Keratinocyte (primary cell): ENCODE measurements at regions not wholly inside any gene's neighbourhood (a gene's known extent, or its start where the extent isn't known, plus 50 kb on each side); places are given as distances from the start of the nearest gene placed in this dataset.
"Not testable (repeated sequence)": the region's sequence is repeated elsewhere in the genome, so short reads cannot be mapped to it uniquely, and the experiment has no call there.

ENCODE experiments used
- DNase-seq: peaks from one replicate; pipeline ENCODE4 v3.0.0-alpha.2; 2011; ENCODE audit warnings: low read depth, missing footprints, low spot score
- FAIRE-seq: peaks from 2 replicates; lab custom pipeline; 2011; peaks lifted over from hg19 to GRCh38; lab: Jason Lieb, UNC
- H2AFZ ChIP-seq: 2 replicates; pipeline ENCODE4 v1.6.0; 2012; ENCODE audit warnings: low read length, control low read depth, inconsistent platforms; ENCODE audit not compliant: control insufficient read depth
- H3K27ac ChIP-seq: 2 replicates; pipeline ENCODE4 v1.5.1; 2011; ENCODE audit warnings: low read length; ENCODE audit not compliant: control insufficient read depth, insufficient read depth
- H3K27me3 ChIP-seq: 3 replicates; pipeline ENCODE4 v1.6.0; 2011; ENCODE audit warnings: low read length; ENCODE audit not compliant: control insufficient read depth, insufficient read depth; ENCODE audit errors: extremely low read depth
- H3K36me3 ChIP-seq, 2 experiments: 2 replicates in 1 of 2; 3 replicates in 1 of 2; pipeline ENCODE4 v1.5.1; 2011; ENCODE audit warnings: low read length in 2 of 2, mild to moderate bottlenecking in 1 of 2; ENCODE audit not compliant: control insufficient read depth in 2 of 2, insufficient read depth in 2 of 2; ENCODE audit errors: extremely low read depth in 1 of 2
- H3K4me1 ChIP-seq: 3 replicates; pipeline ENCODE4 v1.5.1; 2011; ENCODE audit warnings: low read length; ENCODE audit not compliant: control insufficient read depth, insufficient read depth; ENCODE audit errors: extremely low read depth
- H3K4me2 ChIP-seq: 3 replicates; pipeline ENCODE4 v1.6.0; 2011; ENCODE audit warnings: low read depth, low read length; ENCODE audit not compliant: control insufficient read depth, insufficient read depth; ENCODE audit errors: extremely low read depth
- H3K4me3 ChIP-seq, 3 experiments: fragments of 200-600 bp in 1 of 3; sonication (generic) in 1 of 3; 2 replicates in 2 of 3; 3 replicates in 1 of 3; pipeline ENCODE4 v1.5.1; 2011 to 2016; ENCODE audit warnings: low read length in 3 of 3, mild to moderate bottlenecking in 3 of 3, control low read depth in 2 of 3, inconsistent platforms in 1 of 3, low read depth in 1 of 3, mixed read lengths in 1 of 3, mixed run types in 1 of 3, moderate library complexity in 1 of 3; ENCODE audit not compliant: control insufficient read depth in 2 of 3, insufficient read depth in 2 of 3; ENCODE audit errors: extremely low read depth in 1 of 3
- H3K79me2 ChIP-seq: 2 replicates; pipeline ENCODE4 v1.6.0; 2012; ENCODE audit warnings: low read length; ENCODE audit not compliant: control insufficient read depth, insufficient read depth
- H3K9ac ChIP-seq: 3 replicates; pipeline ENCODE4 v1.6.0; 2011; ENCODE audit warnings: low read length; ENCODE audit not compliant: control insufficient read depth, insufficient read depth; ENCODE audit errors: extremely low read depth
- H3K9me1 ChIP-seq: 3 replicates; pipeline ENCODE4 v1.6.0; 2011; ENCODE audit warnings: low read length; ENCODE audit not compliant: control insufficient read depth, insufficient read depth; ENCODE audit errors: extremely low read depth
- H3K9me3 ChIP-seq: 2 replicates; pipeline ENCODE4 v1.5.1; 2012; ENCODE audit warnings: low read depth, low read length; ENCODE audit not compliant: control insufficient read depth
- H4K20me1 ChIP-seq: 3 replicates; pipeline ENCODE4 v1.6.0; 2011; ENCODE audit warnings: low read length; ENCODE audit not compliant: control insufficient read depth, insufficient read depth; ENCODE audit errors: extremely low read depth
- EZH2 ChIP-seq: IDR thresholded peaks from one replicate; pipeline ENCODE4 v1.6.1; 2012; ENCODE audit warnings: inconsistent platforms, mild to moderate bottlenecking, low read length, moderate library complexity
- dilution Hi-C: fragments of 300-500 bp; cut with MboI; formaldehyde crosslinking; loops from one replicate; pipeline ENCODE4 v1.7.0; 2020; ENCODE audit warnings: low sequenced_read_pairs; ENCODE audit not compliant: extremely low pct_ligation_motif_present
- TF ChIP-seq, protein P1 (sequence below), 3 experiments: IDR thresholded peaks in 1 of 3; conservative IDR thresholded peaks in 1 of 3; optimal IDR thresholded peaks in 1 of 3; 2 replicates in 2 of 3; 3 replicates in 1 of 3; pipeline versions ENCODE3 to v1.5.1; 2011; ENCODE audit warnings: low read length in 3 of 3, mild to moderate bottlenecking in 3 of 3, moderate library complexity in 2 of 3, control low read depth in 1 of 3, inconsistent platforms in 1 of 3; ENCODE audit not compliant: insufficient read depth in 2 of 3; ENCODE audit errors: extremely low read depth in 1 of 3

DNA sequence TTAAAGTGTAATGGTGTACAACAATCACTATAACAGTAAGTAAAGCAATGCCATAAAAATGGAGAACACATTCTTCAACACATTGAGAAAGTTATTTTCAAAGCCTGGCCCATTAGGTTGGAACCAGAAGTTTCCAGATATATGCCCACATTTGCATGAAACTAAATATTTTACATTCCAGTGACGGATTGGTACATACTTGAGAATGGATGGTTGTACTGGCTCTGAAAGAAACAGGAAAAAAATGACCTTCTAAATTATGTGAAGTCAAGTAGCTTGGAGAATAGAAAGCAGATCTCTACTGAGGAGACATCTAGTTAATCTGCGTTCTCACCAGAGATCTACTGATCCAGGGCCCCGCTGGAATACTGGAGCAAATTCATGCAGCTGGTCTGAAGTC lies 1037.0 kb downstream of the NR2F1-AS1 start:
- H3K27ac ChIP-seq, result no peak overlapping the region
- DNase-seq, result no peak
- dilution Hi-C loops, result no loop called here
- no peaks in the 10 kb centered on the region for H3K9me1 ChIP-seq
- no peaks in the 10 kb centered on the region for H3K79me2 ChIP-seq
- no peaks in the 10 kb centered on the region for H3K27me3 ChIP-seq
- H3K9ac ChIP-seq, result no peak overlapping the region
- H3K9me3 ChIP-seq, result no peaks in the 10 kb centered on the region
- H3K4me1 ChIP-seq, result no peaks in the 10 kb centered on the region
- no peak overlapping the region for H3K4me3 ChIP-seq
- no peak overlapping the region for H3K4me2 ChIP-seq
- FAIRE-seq, result no peak
- TF ChIP-seq EZH2, result no peak
- TF ChIP-seq, protein P1, sequence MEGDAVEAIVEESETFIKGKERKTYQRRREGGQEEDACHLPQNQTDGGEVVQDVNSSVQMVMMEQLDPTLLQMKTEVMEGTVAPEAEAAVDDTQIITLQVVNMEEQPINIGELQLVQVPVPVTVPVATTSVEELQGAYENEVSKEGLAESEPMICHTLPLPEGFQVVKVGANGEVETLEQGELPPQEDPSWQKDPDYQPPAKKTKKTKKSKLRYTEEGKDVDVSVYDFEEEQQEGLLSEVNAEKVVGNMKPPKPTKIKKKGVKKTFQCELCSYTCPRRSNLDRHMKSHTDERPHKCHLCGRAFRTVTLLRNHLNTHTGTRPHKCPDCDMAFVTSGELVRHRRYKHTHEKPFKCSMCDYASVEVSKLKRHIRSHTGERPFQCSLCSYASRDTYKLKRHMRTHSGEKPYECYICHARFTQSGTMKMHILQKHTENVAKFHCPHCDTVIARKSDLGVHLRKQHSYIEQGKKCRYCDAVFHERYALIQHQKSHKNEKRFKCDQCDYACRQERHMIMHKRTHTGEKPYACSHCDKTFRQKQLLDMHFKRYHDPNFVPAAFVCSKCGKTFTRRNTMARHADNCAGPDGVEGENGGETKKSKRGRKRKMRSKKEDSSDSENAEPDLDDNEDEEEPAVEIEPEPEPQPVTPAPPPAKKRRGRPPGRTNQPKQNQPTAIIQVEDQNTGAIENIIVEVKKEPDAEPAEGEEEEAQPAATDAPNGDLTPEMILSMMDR (optimal IDR thresholded peaks at IDR 0.05 in 1 of 3, IDR thresholded peaks at IDR 0.05 in 1 of 3, conservative IDR thresholded peaks at IDR 0.05 in 1 of 3; ENCODE audit: extremely low read depth in 1 of 3, insufficient read depth in 2 of 3, low read length in 3 of 3), result no peak
- no peaks in the 10 kb centered on the region for H3K36me3 ChIP-seq
- H2AFZ ChIP-seq, result no peak overlapping the region
- no peaks in the 10 kb centered on the region for H4K20me1 ChIP-seq

DNA sequence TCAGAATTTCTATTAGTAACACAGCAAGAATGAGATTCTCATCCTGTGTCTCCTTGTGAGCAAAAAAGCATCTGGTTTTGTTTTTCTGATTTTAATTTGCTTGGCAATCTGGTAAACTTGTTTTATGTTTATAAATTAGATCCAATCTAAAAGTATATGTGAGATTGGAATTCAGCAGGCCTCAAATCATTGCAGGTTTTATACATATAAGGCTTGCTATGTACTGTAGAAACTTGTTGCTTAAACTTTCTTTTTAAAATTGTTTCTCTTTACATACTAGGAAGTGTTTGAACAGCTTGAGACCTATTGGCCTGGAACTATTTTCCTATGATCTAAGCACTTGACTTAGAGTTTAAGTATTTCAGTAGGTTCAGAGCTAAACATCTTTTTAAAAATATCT lies 1037.8 kb downstream of the NR2F1-AS1 start:
- dilution Hi-C loops, result no loop called here
- H3K9ac ChIP-seq, result no peak overlapping the region
- no peaks in the 10 kb centered on the region for H3K79me2 ChIP-seq
- FAIRE-seq (no peak), DNase-seq (no peak)
- no peak overlapping the region for H3K4me3 ChIP-seq
- H3K4me1 ChIP-seq, result no peaks in the 10 kb centered on the region
- no peaks in the 10 kb centered on the region for H3K9me1 ChIP-seq
- no peak for TF ChIP-seq EZH2
- TF ChIP-seq, protein P1 (optimal IDR thresholded peaks at IDR 0.05 in 1 of 3, IDR thresholded peaks at IDR 0.05 in 1 of 3, conservative IDR thresholded peaks at IDR 0.05 in 1 of 3; ENCODE audit: extremely low read depth in 1 of 3, insufficient read depth in 2 of 3, low read length in 3 of 3), result no peak
- no peaks in the 10 kb centered on the region for H4K20me1 ChIP-seq
- H3K4me2 ChIP-seq, result no peak overlapping the region
- no peaks in the 10 kb centered on the region for H3K9me3 ChIP-seq
- H3K27ac ChIP-seq, result no peak overlapping the region
- H3K27me3 ChIP-seq, result no peaks in the 10 kb centered on the region
- H2AFZ ChIP-seq, result no peak overlapping the region
- no peaks in the 10 kb centered on the region for H3K36me3 ChIP-seq

DNA sequence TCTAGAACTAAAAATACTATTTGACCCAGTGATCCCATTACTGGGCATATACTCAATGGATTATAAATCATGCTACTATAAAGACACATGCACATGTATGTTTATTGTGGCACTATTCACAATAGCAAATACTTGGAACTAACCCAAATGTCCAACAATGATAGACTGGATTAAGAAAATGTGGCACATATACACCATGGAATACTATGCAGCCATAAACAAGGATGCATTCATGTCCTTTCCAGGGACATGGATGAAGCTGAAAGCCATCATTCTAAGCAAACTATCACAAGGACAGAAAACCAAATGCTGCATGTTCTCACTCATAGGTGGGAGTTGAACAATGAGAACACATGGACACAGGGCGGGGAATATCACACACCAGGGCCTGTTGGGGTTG lies 1039.0 kb downstream of the NR2F1-AS1 start:
- H3K27ac ChIP-seq, H4K20me1 ChIP-seq, H3K27me3 ChIP-seq, dilution Hi-C loops, DNase-seq, H3K4me3 ChIP-seq, H3K9me3 ChIP-seq, H3K36me3 ChIP-seq, H3K4me2 ChIP-seq, H3K79me2 ChIP-seq, H3K4me1 ChIP-seq, H3K9ac ChIP-seq, H3K9me1 ChIP-seq, FAIRE-seq, H2AFZ ChIP-seq: not testable (repeated sequence)
